CD4-positive, alpha-beta T cell treated with Interleukin-4 for 4 hours (primary cell): ENCODE measurements at regions not wholly inside any gene's neighbourhood (a gene's known extent, or its start where the extent isn't known, plus 50 kb on each side); places are given as distances from the start of the nearest gene placed in this dataset.

Experiments
- DNase-seq: peaks from one replicate; pipeline ENCODE4 v3.0.0-alpha.2; 2020

- DNase-seq: no peak
These were observed 379.8 kb downstream of the TSN start for GRCh38 chr2:122135021-122135937.

DNA sequence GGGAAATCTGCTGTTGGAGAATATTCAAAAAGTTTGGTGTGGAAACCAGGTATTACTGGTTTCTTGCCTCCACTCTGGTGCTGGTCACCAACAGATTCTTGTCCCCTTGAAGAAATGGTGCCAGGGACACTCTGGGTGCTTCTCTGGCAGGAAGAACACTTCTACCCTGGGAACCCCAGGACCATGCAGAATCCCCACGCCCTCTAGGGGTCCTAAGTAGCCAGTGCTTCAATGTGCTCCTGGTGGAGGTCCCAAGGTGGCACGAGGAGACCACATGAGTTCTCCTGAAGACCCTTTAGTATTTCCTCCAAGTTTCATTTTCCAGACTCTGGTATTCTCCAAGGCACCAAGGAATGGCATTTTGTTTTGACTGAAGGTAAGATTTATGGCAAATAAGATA, 380.6 kb downstream of the TSN start:
- peak; percentile 2 for DNase-seq

GRCh38 chr2:122138561-122138960, 383.1 kb downstream of the TSN start:
- no peak for DNase-seq

GRCh38 chr2:122139739-122140420, 384.4 kb downstream of the TSN start:
- no peak for DNase-seq

DNA sequence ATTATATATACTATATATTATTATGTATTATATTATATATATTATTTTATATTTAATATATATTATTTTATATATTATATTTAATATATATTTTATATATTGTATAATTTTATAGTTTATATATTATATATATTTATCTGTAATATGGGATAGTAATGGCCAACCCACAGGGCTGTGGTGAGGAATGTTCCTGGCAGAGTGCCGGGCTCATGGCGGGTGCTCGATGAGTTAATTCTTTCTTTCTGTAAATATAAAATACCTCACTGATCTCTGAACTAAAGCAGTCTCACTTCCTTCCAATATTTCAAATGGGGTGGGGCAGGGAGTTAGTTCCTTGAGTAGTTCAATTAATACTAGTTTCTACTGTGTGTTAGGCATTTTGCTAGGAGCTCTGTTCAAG, 389.4 kb downstream of the TSN start:
- no peak for DNase-seq

GRCh38 chr2:122145856-122146255, 390.4 kb downstream of the TSN start:
- DNase-seq: no peak

- DNase-seq: no peak
These were observed 392.8 kb downstream of the TSN start for GRCh38 chr2:122148128-122148767.

- no peak for DNase-seq
These were observed 395.3 kb downstream of the TSN start for GRCh38 chr2:122150524-122151280.

DNA sequence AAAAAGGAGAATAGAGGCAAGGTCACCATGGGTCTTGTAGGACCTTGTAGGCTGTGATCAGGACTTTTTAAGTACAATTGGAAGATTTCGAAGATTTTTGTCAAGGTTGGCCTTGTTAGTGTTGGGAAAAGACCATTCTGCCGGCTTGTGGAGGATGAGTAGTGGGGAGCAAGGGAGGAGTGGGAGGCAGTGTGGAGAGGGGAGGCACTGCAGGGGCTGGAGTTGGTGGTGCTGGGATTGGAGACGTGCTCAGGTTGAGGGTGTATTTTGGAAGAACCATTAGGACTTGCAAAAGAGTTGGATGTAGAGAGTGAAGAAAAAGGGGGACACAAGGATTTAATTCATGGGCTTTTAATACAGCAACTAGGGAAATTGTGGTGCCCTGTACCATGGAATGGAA, 397.1 kb downstream of the TSN start:
- no peak for DNase-seq

DNA sequence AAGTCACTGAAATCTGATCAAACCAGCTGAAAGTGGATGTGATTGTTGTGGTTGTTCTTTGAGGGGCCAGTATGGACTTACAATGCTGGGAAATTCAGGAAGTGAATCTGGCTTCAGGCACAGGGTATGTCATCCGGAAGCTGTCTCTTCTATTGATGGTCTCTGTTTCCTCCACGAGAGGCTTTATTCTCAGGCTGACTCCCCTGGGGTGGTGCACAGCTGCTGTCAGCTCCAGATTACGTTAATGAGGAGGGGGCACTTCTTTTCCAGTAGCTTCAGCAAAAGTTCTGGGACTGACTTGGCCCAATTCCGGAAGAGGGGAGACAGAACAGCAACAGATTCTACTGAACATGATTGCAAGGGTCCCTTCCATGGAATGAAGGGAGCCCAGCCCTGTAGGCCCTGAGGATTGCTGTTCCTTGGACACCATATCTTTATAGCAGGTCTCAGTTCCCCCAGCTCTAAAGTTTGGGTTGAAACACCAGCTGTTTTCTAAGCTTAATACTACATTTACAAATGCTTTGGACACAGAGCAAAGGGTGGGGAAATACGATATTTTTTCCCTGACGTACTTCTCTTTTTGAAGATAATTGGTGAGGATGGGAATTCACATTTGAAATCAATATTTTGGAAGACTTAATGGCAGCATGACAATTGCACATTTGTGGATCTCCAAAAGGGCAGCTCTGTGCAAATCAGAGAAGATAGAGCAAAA, 400.9 kb downstream of the TSN start:
- DNase-seq: no peak

GRCh38 chr2:122157158-122157557, 401.7 kb downstream of the TSN start:
- no peak for DNase-seq

GRCh38 chr2:122163617-122164016, 408.2 kb downstream of the TSN start:
- DNase-seq: no peak

DNA sequence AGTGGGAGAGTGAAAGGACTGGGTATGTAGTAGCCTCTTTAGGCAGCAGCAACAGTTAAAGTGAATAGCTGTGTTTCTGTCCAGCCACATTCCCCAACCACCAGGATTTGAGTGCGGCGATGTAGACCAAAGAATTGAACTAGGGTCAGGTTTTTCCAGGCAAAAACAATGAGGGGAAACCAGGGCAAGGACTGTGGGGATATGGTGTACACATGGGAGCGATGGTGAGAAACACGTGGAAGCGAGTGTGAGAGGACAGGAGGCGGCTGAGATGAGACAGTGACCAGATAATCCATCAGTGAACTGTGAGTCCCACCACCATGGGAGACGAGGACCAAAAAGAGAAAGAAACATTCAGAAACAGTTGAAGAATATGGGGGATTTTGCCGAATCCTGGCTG, 409.5 kb downstream of the TSN start:
- no peak for DNase-seq

GRCh38 chr2:122166820-122167219, 411.4 kb downstream of the TSN start:
- no peak for DNase-seq

GRCh38 chr2:122167515-122167914, 412.1 kb downstream of the TSN start:
- DNase-seq: no peak

DNA sequence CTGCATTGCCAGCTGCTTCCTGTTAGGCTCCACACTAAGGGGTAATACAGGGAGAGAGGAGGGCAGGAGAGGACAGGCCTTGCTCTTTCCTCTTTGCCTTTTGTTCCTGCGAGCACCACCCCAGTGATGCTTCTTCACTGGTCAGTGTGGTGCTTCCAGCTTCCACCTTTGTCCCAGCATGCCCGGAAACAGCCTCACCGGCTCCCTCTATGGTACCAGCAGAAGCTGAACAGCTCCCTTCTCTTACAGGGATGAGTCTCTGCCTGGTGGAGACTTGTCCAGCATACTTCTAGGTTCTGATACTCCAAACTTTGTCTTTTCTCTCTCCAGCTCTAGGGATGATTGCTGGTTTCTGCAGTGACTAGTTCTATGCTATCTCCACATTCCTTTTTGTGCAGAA, 413.3 kb downstream of the TSN start:
- no peak for DNase-seq

DNA sequence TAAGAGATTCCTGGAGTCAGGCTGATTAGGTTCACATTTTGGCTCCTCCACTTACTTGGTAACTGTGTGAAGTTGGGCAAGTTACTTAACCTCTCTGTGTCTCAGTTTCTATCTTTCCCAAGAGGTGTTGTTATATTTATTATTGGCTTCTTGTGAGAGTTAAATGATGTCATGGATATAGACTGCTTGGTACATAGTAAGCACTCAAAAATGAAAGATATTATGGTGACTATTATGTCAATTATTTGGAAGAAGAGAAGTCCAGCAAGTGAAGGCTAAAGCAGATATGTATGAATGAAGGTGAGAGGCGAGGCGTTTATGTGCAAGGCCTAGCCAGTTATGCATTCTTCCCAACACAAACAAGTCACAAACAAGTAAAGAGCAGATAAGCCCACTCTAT, 417.4 kb downstream of the TSN start:
- DNase-seq: no peak

- DNase-seq: no peak
These were observed 418.6 kb downstream of the TSN start for GRCh38 chr2:122174061-122174460.

DNA sequence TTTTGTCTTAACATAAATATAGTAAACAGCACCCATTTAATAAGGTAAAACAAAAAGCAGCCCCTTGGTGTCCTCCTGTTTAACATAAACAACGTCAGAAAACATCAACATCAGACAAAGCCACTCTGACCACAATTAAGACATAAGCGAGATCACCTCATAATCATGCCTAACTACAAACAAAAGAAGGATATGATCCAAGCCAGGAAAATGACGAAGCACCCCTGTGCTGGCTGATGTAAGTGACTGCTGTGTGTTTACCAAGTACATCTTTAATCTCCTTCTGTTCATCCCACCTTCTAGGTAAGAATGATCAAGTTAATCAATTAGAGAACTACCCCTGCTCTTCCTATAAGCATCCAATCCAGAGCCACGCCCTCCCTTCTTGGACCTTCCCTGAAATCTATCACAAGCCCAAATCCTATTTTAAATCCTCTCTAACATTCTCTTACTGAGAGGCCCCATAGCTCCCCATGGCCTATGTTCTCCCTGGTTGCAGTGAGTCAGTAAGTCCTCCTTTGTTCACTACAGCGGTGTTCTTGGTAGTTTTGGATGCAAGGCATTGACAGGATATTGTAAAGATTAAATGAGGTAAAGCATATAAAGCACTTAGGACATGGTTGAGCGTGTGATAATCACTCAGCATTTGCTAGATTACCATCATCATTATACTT, 424.2 kb downstream of the TSN start:
- no peak for DNase-seq

GRCh38 chr2:122180972-122181371, 425.5 kb downstream of the TSN start:
- DNase-seq: no peak

DNA sequence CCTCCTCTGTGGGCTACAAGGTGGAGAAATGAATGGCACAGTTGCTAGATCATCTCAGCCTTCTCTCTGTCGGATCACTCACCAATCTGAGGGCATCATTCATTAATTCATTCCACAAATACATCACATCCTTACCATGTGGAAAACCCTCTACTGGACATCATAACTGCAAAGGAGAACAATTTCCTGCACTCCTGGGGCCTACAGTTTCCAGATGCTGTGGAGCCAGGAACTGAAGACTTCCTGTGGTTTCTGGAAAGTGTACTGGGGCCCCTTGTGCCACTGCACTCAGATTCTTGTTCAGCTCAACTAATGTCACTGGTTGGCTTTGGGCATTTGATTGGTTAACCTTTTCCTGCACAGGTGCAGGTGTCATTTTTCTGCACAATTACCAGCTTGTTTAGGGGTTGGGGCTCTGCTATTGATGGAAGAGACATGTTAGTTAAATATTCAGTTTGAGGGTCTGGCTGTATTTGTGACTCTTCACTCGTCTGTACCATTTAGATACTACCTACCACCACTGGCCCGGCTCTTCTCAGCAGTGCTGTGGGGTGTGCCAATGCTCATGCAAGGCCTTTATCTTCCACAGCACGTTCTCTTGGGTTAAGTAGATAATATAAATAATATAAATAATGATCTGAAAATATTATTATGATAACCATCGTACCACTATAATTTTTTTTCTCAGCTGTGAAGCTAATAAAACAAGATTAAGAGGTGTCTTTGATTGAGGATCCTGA, 427.3 kb downstream of the TSN start:
- no peak for DNase-seq
